Tibial artery (tissue), 4 donors: ENCODE measurements at regions not wholly inside any gene's neighbourhood (a gene's known extent, or its start where the extent isn't known, plus 50 kb on each side); places are given as distances from the start of the nearest gene placed in this dataset.

Experiments used
- DNase-seq, 2 donors: peaks; one replicate each; pipeline ENCODE4 v3.0.0-alpha.2; 2019
- H3K27ac ChIP-seq, 2 donors: fragments of 200-600 bp; sonication (generic) in 1 of 2; 1 replicate in 1 of 2; 2 replicates in 1 of 2; pipeline ENCODE4 v1.5.1; 2018 to 2019; ENCODE audit warnings: mild to moderate bottlenecking in 1 of 2
- H3K27me3 ChIP-seq, 2 donors: fragments of 200-600 bp; sonication (generic) in 1 of 2; one replicate each; pipeline versions ENCODE4 v1.5.1 to v1.6.0; 2016 to 2019
- H3K36me3 ChIP-seq, 3 donors: fragments of 200-600 bp; sonication (generic) in 2 of 3; one replicate each; pipeline ENCODE4 v1.5.1; 2016 to 2019; ENCODE audit warnings: mild to moderate bottlenecking in 2 of 3
- H3K4me1 ChIP-seq, 4 donors: fragments of 200-600 bp; sonication (generic) in 2 of 4; 1 replicate in 3 of 4; 2 replicates in 1 of 4; pipeline ENCODE4 v1.5.1; 2016 to 2019
- H3K4me3 ChIP-seq, 2 donors: fragments of 200-600 bp; sonication (generic) in 1 of 2; 1 replicate in 1 of 2; 2 replicates in 1 of 2; pipeline ENCODE4 v1.5.1; 2018 to 2019; ENCODE audit warnings: mild to moderate bottlenecking in 2 of 2
- H3K9me3 ChIP-seq, 3 donors: fragments of 200-600 bp; sonication (generic) in 1 of 3; one replicate each; pipeline ENCODE4 v1.5.1; 2016 to 2019
- intact Hi-C: fragments of 100-400 bp; cut with DNase I; formaldehyde crosslinking; loops from one replicate; pipeline ENCODE4 v1.15.0; 2023; ENCODE audit warnings: low total_unique reads
- TF ChIP-seq, protein P1 (sequence below), 2 experiments: fragments of 200-600 bp in 1 of 2; fragments of 450-650 bp in 1 of 2; IDR thresholded peaks; one replicate each; pipeline ENCODE4 v1.5.1; 2017 to 2019; ENCODE audit warnings: antibody characterized with exemption in 2 of 2, mild to moderate bottlenecking in 1 of 2, moderate library complexity in 1 of 2

- Histone ChIP-seq H3K27ac (no peak overlapping the region), H3K4me3 (no peak overlapping the region), H3K27me3 (no peaks in the 10 kb centered on the region), H3K36me3 (no peaks in the 10 kb centered on the region), H3K4me1 (peaks cover 0 to 39% (median 20%) of the 10 kb centered on the region in 4 donors), H3K9me3 (no peaks in the 10 kb centered on the region)
- intact Hi-C loops, result no loop called here
- TF ChIP-seq, protein P1, sequence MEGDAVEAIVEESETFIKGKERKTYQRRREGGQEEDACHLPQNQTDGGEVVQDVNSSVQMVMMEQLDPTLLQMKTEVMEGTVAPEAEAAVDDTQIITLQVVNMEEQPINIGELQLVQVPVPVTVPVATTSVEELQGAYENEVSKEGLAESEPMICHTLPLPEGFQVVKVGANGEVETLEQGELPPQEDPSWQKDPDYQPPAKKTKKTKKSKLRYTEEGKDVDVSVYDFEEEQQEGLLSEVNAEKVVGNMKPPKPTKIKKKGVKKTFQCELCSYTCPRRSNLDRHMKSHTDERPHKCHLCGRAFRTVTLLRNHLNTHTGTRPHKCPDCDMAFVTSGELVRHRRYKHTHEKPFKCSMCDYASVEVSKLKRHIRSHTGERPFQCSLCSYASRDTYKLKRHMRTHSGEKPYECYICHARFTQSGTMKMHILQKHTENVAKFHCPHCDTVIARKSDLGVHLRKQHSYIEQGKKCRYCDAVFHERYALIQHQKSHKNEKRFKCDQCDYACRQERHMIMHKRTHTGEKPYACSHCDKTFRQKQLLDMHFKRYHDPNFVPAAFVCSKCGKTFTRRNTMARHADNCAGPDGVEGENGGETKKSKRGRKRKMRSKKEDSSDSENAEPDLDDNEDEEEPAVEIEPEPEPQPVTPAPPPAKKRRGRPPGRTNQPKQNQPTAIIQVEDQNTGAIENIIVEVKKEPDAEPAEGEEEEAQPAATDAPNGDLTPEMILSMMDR (IDR thresholded peaks at IDR 0.05), result no peak
- DNase-seq, result no peak
Observed at GRCh38 chr22:40111451-40111850, 66.3 kb upstream of the TNRC6B start.

DNA sequence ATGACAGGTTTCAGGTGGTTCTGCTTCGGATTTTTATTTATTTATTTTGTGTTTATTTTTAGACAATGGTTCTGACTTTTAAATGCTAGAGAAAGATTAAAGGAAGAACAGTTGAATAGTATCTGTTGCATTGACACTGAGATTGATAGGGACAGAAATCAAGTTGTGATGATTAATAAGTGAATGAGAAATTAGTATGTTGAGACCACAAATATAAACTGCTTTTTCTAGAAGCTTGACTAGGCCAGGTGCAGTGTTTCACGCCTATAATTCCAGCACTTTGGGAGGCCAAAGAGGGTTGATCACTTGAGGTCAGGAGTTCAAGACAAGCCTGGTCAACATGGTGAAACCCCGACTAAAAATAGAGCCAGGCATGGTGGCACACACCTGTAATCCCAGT, 65.1 kb upstream of the TNRC6B start:
- TF ChIP-seq, protein P1 (IDR thresholded peaks at IDR 0.05), result no peak
- no peak overlapping the region for H3K27ac ChIP-seq
- intact Hi-C loops, result no loop called here
- DNase-seq, result no peak
- no peaks in the 10 kb centered on the region for H3K36me3 ChIP-seq
- no peaks in the 10 kb centered on the region for H3K27me3 ChIP-seq
- no peak overlapping the region for H3K4me3 ChIP-seq
- peaks cover 0 to 39% (median 14%) of the 10 kb centered on the region in 4 donors for H3K4me1 ChIP-seq
- no peaks in the 10 kb centered on the region for H3K9me3 ChIP-seq

GRCh38 chr22:40113696-40114095, 64.0 kb upstream of the TNRC6B start:
- Histone ChIP-seq H3K4me1 (peaks cover 0 to 31% (median 6%) of the 10 kb centered on the region in 4 donors), H3K27me3 (no peaks in the 10 kb centered on the region), H3K9me3 (no peaks in the 10 kb centered on the region), H3K27ac (no peak overlapping the region), H3K36me3 (no peaks in the 10 kb centered on the region), H3K4me3 (no peak overlapping the region)
- intact Hi-C loops, result no loop called here
- TF ChIP-seq, protein P1 (IDR thresholded peaks at IDR 0.05), result no peak
- no peak for DNase-seq

DNA sequence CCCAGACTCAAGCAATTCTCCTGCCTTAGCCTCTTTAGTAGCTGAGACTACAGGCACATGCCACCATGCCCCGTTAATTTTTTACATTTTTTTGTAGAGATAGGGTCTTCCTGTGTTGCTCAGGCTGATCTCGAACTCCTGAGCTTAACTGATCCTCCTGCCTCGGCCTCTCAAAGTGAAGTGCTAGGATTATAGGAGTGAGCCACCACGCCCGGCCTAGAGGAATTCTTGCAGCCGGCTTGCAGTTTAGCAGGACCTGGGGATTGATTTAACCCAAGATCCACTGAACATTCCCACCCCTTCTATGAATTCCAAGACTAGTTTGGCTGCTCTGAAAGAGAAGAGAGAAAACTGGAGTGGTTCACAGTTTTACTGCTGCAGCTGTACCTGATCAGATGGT, 63.3 kb upstream of the TNRC6B start:
- DNase-seq, result no peak
- TF ChIP-seq, protein P1 (IDR thresholded peaks at IDR 0.05), result no peak
- peaks cover 0 to 31% (median 6%) of the 10 kb centered on the region in 4 donors for H3K4me1 ChIP-seq
- H3K9me3 ChIP-seq, result no peaks in the 10 kb centered on the region
- H3K4me3 ChIP-seq, result no peak overlapping the region
- H3K36me3 ChIP-seq, result no peaks in the 10 kb centered on the region
- intact Hi-C loops, result no loop called here
- no peaks in the 10 kb centered on the region for H3K27me3 ChIP-seq
- H3K27ac ChIP-seq, result no peak overlapping the region

DNA sequence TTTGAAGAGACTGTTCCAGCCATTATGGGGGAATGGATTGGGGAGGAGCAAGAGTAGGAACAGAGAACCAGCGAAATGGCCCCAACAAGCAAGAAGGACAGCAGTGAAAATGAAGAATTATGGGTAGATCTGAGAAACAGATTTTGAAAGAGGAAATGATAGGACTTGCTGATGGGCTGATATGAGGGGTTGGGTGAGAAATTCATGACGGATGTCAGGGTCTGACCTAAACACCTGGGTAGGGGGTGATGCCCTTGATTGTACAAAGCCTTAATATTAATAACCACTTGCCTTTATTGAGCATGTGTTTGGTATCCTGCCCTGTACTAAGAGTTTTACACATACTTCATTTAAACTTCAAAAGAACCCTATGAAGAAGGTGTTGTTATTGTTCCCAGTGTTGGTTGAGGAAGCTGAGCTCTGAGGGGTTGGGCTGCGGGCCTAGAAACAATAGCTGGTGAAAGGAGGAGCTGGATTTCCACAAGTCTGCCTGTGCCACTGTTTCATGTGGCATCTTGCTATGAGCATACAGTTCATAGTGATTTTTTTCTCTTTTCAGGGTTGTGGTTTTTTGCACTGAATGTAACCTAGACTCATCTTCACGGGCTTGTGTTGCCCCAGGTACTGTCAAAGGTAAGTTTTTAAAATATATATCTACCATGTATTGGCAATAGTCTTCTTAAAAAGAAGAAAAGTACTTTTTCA, 61.1 kb upstream of the TNRC6B start:
- Histone ChIP-seq H3K9me3 (no peaks in the 10 kb centered on the region), H3K4me1 (peaks cover 0 to 18% (median 2%) of the 10 kb centered on the region in 4 donors), H3K4me3 (no peak overlapping the region), H3K27ac (no peak overlapping the region), H3K36me3 (peaks cover 0 to 4% (median 0%) of the 10 kb centered on the region in 3 donors), H3K27me3 (no peaks in the 10 kb centered on the region)
- DNase-seq, result no peak
- TF ChIP-seq, protein P1 (IDR thresholded peaks at IDR 0.05), result no peak
- intact Hi-C loops, result no loop called here
